SK-N-SH (cell line): ENCODE measurements at regions not wholly inside any gene's neighbourhood (a gene's known extent, or its start where the extent isn't known, plus 50 kb on each side); places are given as distances from the start of the nearest gene placed in this dataset.

Source experiments
- EZH2phosphoT487 ChIP-seq: fragments of 200-600 bp; sonication (generic); IDR thresholded peaks from 2 replicates; pipeline ENCODE4 v1.6.1; 2017; ENCODE audit warnings: low read depth, mixed run types, mild to moderate bottlenecking, antibody characterized with exemption, moderate library complexity, borderline replicate concordance
- FOXM1 ChIP-seq: IDR thresholded peaks from 2 replicates; pipeline ENCODE4 v1.4.0; 2012; ENCODE audit warnings: low read depth, mild to moderate bottlenecking
- POLR2AphosphoS5 ChIP-seq: IDR thresholded peaks from 2 replicates; pipeline ENCODE4 v1.6.1; 2012; ENCODE audit warnings: low read depth, low read length
- RAD21 ChIP-seq: IDR thresholded peaks from 2 replicates; pipeline ENCODE4 v1.6.1; 2012; ENCODE audit warnings: mild to moderate bottlenecking, low read length
- SMC3 ChIP-seq: IDR thresholded peaks from 2 replicates; pipeline ENCODE4 v1.6.1; 2012; ENCODE audit warnings: low read depth, low read length, improper control_type of control experiment
- TAF1 ChIP-seq: IDR thresholded peaks from 2 replicates; pipeline ENCODE4 v1.6.1; 2012; ENCODE audit warnings: low read depth, mild to moderate bottlenecking, low read length, moderate library complexity, borderline replicate concordance
- YY1 ChIP-seq: IDR thresholded peaks from 2 replicates; pipeline ENCODE4 v1.4.0; 2012; ENCODE audit warnings: low read depth, mild to moderate bottlenecking
- ZBTB33 ChIP-seq: IDR thresholded peaks from 2 replicates; pipeline ENCODE4 v1.4.0; 2012; ENCODE audit warnings: low read depth, borderline replicate concordance
- TF ChIP-seq, protein P1 (sequence below): fragments of 200-600 bp; sonication (generic); IDR thresholded peaks from 2 replicates; pipeline ENCODE4 v1.6.1; 2017; ENCODE audit warnings: antibody characterized with exemption, mild to moderate bottlenecking, moderate library complexity
- TF ChIP-seq, protein P2 (sequence below): fragments of 150-350 bp; IDR thresholded peaks from 2 replicates; pipeline ENCODE4 v1.6.1; 2017; ENCODE audit warnings: antibody characterized with exemption, low read length, low read depth, borderline replicate concordance

DNA sequence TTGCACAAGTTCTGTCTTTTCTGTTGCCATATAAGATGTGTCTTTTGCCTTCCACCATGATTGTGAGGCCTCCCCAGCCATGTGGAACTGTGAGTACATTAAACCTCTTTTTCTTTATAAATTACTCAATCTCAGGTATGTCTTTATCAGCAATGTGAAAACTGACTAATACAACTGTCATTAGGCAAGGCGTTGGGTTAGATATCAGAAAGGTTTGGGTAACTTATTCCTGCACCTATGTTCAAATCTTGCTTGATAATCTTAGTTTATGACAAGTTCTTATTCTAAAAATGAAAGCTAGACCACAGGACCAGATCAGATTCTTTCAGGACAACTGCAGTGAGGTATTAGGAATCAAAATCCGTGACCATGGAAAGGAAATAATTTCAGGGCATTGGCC, 160.6 kb upstream of the BDNF start:
- TF ChIP-seq, protein P1, sequence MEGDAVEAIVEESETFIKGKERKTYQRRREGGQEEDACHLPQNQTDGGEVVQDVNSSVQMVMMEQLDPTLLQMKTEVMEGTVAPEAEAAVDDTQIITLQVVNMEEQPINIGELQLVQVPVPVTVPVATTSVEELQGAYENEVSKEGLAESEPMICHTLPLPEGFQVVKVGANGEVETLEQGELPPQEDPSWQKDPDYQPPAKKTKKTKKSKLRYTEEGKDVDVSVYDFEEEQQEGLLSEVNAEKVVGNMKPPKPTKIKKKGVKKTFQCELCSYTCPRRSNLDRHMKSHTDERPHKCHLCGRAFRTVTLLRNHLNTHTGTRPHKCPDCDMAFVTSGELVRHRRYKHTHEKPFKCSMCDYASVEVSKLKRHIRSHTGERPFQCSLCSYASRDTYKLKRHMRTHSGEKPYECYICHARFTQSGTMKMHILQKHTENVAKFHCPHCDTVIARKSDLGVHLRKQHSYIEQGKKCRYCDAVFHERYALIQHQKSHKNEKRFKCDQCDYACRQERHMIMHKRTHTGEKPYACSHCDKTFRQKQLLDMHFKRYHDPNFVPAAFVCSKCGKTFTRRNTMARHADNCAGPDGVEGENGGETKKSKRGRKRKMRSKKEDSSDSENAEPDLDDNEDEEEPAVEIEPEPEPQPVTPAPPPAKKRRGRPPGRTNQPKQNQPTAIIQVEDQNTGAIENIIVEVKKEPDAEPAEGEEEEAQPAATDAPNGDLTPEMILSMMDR, result no peak
- no peak for TF ChIP-seq ZBTB33
- TF ChIP-seq POLR2AphosphoS5, result no peak
- no peak for TF ChIP-seq SMC3
- no peak for TF ChIP-seq YY1
- TF ChIP-seq RAD21, result no peak
- TF ChIP-seq FOXM1, result no peak
- TF ChIP-seq TAF1, result no peak
- no peak for TF ChIP-seq EZH2phosphoT487
- TF ChIP-seq, protein P2, sequence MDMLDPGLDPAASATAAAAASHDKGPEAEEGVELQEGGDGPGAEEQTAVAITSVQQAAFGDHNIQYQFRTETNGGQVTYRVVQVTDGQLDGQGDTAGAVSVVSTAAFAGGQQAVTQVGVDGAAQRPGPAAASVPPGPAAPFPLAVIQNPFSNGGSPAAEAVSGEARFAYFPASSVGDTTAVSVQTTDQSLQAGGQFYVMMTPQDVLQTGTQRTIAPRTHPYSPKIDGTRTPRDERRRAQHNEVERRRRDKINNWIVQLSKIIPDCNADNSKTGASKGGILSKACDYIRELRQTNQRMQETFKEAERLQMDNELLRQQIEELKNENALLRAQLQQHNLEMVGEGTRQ, result no peak
